Sigmoid colon (tissue), 4 donors: ENCODE measurements at regions not wholly inside any gene's neighbourhood (a gene's known extent, or its start where the extent isn't known, plus 50 kb on each side); places are given as distances from the start of the nearest gene placed in this dataset.

Experiments
- POLR2A ChIP-seq, 2 donors: fragments of 450-650 bp; IDR thresholded peaks; one replicate each; pipeline ENCODE4 v1.6.1; 2016; ENCODE audit warnings: antibody characterized with exemption in 2 of 2, mild to moderate bottlenecking in 2 of 2, moderate library complexity in 2 of 2
- POLR2AphosphoS5 ChIP-seq, 4 donors: sonication (generic); formaldehyde crosslinking; IDR thresholded peaks; one replicate each; pipeline ENCODE4 v1.6.1; 2017; ENCODE audit warnings: antibody characterized with exemption in 4 of 4

- no peak for TF ChIP-seq POLR2AphosphoS5 (IDR thresholded peaks at IDR 0.05)
- no peak for TF ChIP-seq POLR2A (IDR thresholded peaks at IDR 0.05)
These were observed 416.6 kb downstream of the HRH4 start for GRCh38 chr18:24877066-24877465.
